ENCODE measurements at regions not wholly inside any gene's neighbourhood (a gene's known extent, or its start where the extent isn't known, plus 50 kb on each side); places are given as distances from the start of the nearest gene placed in this dataset.
"Not testable (repeated sequence)": the region's sequence is repeated elsewhere in the genome, so short reads cannot be mapped to it uniquely, and the experiment has no call there.

- no peak for TF ChIP-seq EZH2 (IDR thresholded peaks at IDR 0.05; ENCODE audit: low read length, missing control alignments)
- TF ChIP-seq CTCF (conservative IDR thresholded peaks at IDR 0.05 in 1 of 2, IDR thresholded peaks at IDR 0.05 in 1 of 2; ENCODE audit: low read depth in 1 of 2, low read length in 2 of 2): no peak
- no peak overlapping the region for H3K4me3 ChIP-seq (replicated peaks in 1 of 4; ENCODE audit: control extremely low read depth in 1 of 4, insufficient read depth in 1 of 4, low read depth in 3 of 4, low read length in 4 of 4)
- H3K79me2 ChIP-seq (ENCODE audit: control insufficient read depth, insufficient read depth, low read length): no peaks in the 10 kb centered on the region
Measured at GRCh38 chr3:145088917-145089316, 1072.1 kb downstream of the PLOD2 start.

GRCh38 chr3:145089337-145089736 lies 1071.6 kb downstream of the PLOD2 start:
- Histone ChIP-seq H3K36me3 (ENCODE audit: control insufficient read depth, insufficient read depth, low read length) (no peaks in the 10 kb centered on the region), H3K79me2 (ENCODE audit: control insufficient read depth, insufficient read depth, low read length) (no peaks in the 10 kb centered on the region), H3K9ac (ENCODE audit: insufficient read depth, low read length) (no peak overlapping the region), H3K4me2 (ENCODE audit: extremely low read depth, insufficient read depth, low read length) (no peak overlapping the region), H3K4me1 (ENCODE audit: control insufficient read depth, extremely low read depth, insufficient read depth, low read length) (no peaks in the 10 kb centered on the region), H3K9me3 (ENCODE audit: control insufficient read depth, insufficient read depth, low read depth, low read length) (no peaks in the 10 kb centered on the region), H4K20me1 (ENCODE audit: control insufficient read depth, extremely low read depth, insufficient read depth, low read length) (no peaks in the 10 kb centered on the region), H3K4me3 (replicated peaks in 1 of 4; ENCODE audit: control extremely low read depth in 1 of 4, insufficient read depth in 1 of 4, low read depth in 3 of 4, low read length in 4 of 4) (no peak overlapping the region), H3K27ac (ENCODE audit: insufficient read depth, low read length) (no peak overlapping the region), H3K27me3 (ENCODE audit: control insufficient read depth, insufficient read depth, low read length) (no peaks in the 10 kb centered on the region), H2AFZ (ENCODE audit: low read length) (no peak overlapping the region)
- no peak for TF ChIP-seq EZH2 (IDR thresholded peaks at IDR 0.05; ENCODE audit: low read length, missing control alignments)
- TF ChIP-seq CTCF (conservative IDR thresholded peaks at IDR 0.05 in 1 of 2, IDR thresholded peaks at IDR 0.05 in 1 of 2; ENCODE audit: low read depth in 1 of 2, low read length in 2 of 2): no peak
- no peak for DNase-seq (ENCODE audit: low read depth in 2 of 2)

More at GRCh38 chr3:145088917-145089316, 1072.1 kb downstream of the PLOD2 start:
- no peak overlapping the region for H3K4me2 ChIP-seq (ENCODE audit: extremely low read depth, insufficient read depth, low read length)
- H4K20me1 ChIP-seq (ENCODE audit: control insufficient read depth, extremely low read depth, insufficient read depth, low read length): no peaks in the 10 kb centered on the region
- H3K27ac ChIP-seq (ENCODE audit: insufficient read depth, low read length): no peak overlapping the region
- H3K4me1 ChIP-seq (ENCODE audit: control insufficient read depth, extremely low read depth, insufficient read depth, low read length): no peaks in the 10 kb centered on the region
- H3K36me3 ChIP-seq (ENCODE audit: control insufficient read depth, insufficient read depth, low read length): no peaks in the 10 kb centered on the region
- no peak overlapping the region for H2AFZ ChIP-seq (ENCODE audit: low read length)
- H3K9me3 ChIP-seq (ENCODE audit: control insufficient read depth, insufficient read depth, low read depth, low read length): no peaks in the 10 kb centered on the region
- H3K9ac ChIP-seq (ENCODE audit: insufficient read depth, low read length): no peak overlapping the region
- H3K27me3 ChIP-seq (ENCODE audit: control insufficient read depth, insufficient read depth, low read length): no peaks in the 10 kb centered on the region
- no peak for DNase-seq (ENCODE audit: low read depth in 2 of 2)

GRCh38 chr3:145094355-145094941 lies 1066.5 kb downstream of the PLOD2 start:
- H3K4me1 ChIP-seq (ENCODE audit: control insufficient read depth, extremely low read depth, insufficient read depth, low read length): no peaks in the 10 kb centered on the region
- H3K79me2 ChIP-seq (ENCODE audit: control insufficient read depth, insufficient read depth, low read length): no peaks in the 10 kb centered on the region
- no peaks in the 10 kb centered on the region for H3K9me3 ChIP-seq (ENCODE audit: control insufficient read depth, insufficient read depth, low read depth, low read length)
- no peaks in the 10 kb centered on the region for H3K27me3 ChIP-seq (ENCODE audit: control insufficient read depth, insufficient read depth, low read length)
- H4K20me1 ChIP-seq (ENCODE audit: control insufficient read depth, extremely low read depth, insufficient read depth, low read length): no peaks in the 10 kb centered on the region
- H3K4me2 ChIP-seq (ENCODE audit: extremely low read depth, insufficient read depth, low read length): no peak overlapping the region
- no peaks in the 10 kb centered on the region for H3K36me3 ChIP-seq (ENCODE audit: control insufficient read depth, insufficient read depth, low read length)
- TF ChIP-seq EZH2 (IDR thresholded peaks at IDR 0.05; ENCODE audit: low read length, missing control alignments): no peak
- no peak for TF ChIP-seq CTCF (conservative IDR thresholded peaks at IDR 0.05 in 1 of 2, IDR thresholded peaks at IDR 0.05 in 1 of 2; ENCODE audit: low read depth in 1 of 2, low read length in 2 of 2)
- no peak overlapping the region for H3K27ac ChIP-seq (ENCODE audit: insufficient read depth, low read length)
- no peak overlapping the region for H3K4me3 ChIP-seq (replicated peaks in 1 of 4; ENCODE audit: control extremely low read depth in 1 of 4, insufficient read depth in 1 of 4, low read depth in 3 of 4, low read length in 4 of 4)
- H3K9ac ChIP-seq (ENCODE audit: insufficient read depth, low read length): no peak overlapping the region
- H2AFZ ChIP-seq (ENCODE audit: low read length): peak overlapping the region; percentile 28
- DNase-seq (ENCODE audit: low read depth in 2 of 2): peak; percentile 72 to 84

GRCh38 chr3:145111141-145111540 lies 1049.8 kb downstream of the PLOD2 start:
- H3K4me2 ChIP-seq (ENCODE audit: extremely low read depth, insufficient read depth, low read length); H3K9ac ChIP-seq (ENCODE audit: insufficient read depth, low read length); H4K20me1 ChIP-seq (ENCODE audit: control insufficient read depth, extremely low read depth, insufficient read depth, low read length); H3K27ac ChIP-seq (ENCODE audit: insufficient read depth, low read length); H2AFZ ChIP-seq (ENCODE audit: low read length); H3K36me3 ChIP-seq (ENCODE audit: control insufficient read depth, insufficient read depth, low read length); H3K9me3 ChIP-seq (ENCODE audit: control insufficient read depth, insufficient read depth, low read depth, low read length); H3K4me3 ChIP-seq (replicated peaks in 1 of 4; ENCODE audit: control extremely low read depth in 1 of 4, insufficient read depth in 1 of 4, low read depth in 3 of 4, low read length in 4 of 4); H3K79me2 ChIP-seq (ENCODE audit: control insufficient read depth, insufficient read depth, low read length); DNase-seq (ENCODE audit: low read depth in 2 of 2); H3K27me3 ChIP-seq (ENCODE audit: control insufficient read depth, insufficient read depth, low read length); H3K4me1 ChIP-seq (ENCODE audit: control insufficient read depth, extremely low read depth, insufficient read depth, low read length): not testable (repeated sequence)
